ENCODE measurements at regions not wholly inside any gene's neighbourhood (a gene's known extent, or its start where the extent isn't known, plus 50 kb on each side); places are given as distances from the start of the nearest gene placed in this dataset.

GRCh38 chr1:199688133-199688676 lies 339.3 kb upstream of the NR5A2 start:
- TF ChIP-seq POLR2AphosphoS5 (IDR thresholded peaks at IDR 0.05) (no peak), CTCF (IDR thresholded peaks at IDR 0.05) (no peak), POLR2A (IDR thresholded peaks at IDR 0.05) (no peak), EP300 (IDR thresholded peaks at IDR 0.05) (no peak)
- Histone ChIP-seq H3K4me3 (no peak overlapping the region), H3K27ac (no peak overlapping the region), H3K36me3 (no peaks in the 10 kb centered on the region), H3K4me1 (no peaks in the 10 kb centered on the region), H3K9me3 (no peaks in the 10 kb centered on the region), H3K27me3 (no peaks in the 10 kb centered on the region)
- 70 to 72% methylated on average over 3 of the region's 3 CpGs for WGBS, 2 donors
- intact Hi-C loops (cut with DNase I), result loop anchor here (10.0 kb wide), 1 partner anchor 827 kb away; no protein-coding TSS in a partner anchor
- DNase-seq, result no peak

GRCh38 chr1:199688774-199689173 lies 338.7 kb upstream of the NR5A2 start:
- Histone ChIP-seq H3K9me3 (no peaks in the 10 kb centered on the region), H3K27ac (no peak overlapping the region), H3K36me3 (no peaks in the 10 kb centered on the region), H3K27me3 (no peaks in the 10 kb centered on the region), H3K4me1 (no peaks in the 10 kb centered on the region), H3K4me3 (no peak overlapping the region)
- intact Hi-C loops (cut with DNase I), result loop anchor here (10.0 kb wide), 1 partner anchor 826 kb away; no protein-coding TSS in a partner anchor
- no peak for DNase-seq
- TF ChIP-seq EP300 (IDR thresholded peaks at IDR 0.05) (no peak), CTCF (IDR thresholded peaks at IDR 0.05) (no peak), POLR2AphosphoS5 (IDR thresholded peaks at IDR 0.05) (no peak), POLR2A (IDR thresholded peaks at IDR 0.05) (no peak)

- 65 to 86% methylated on average over 1 of the region's 1 CpG for WGBS, 2 donors
- H3K9me3 ChIP-seq, result no peaks in the 10 kb centered on the region
- H3K27me3 ChIP-seq, result no peaks in the 10 kb centered on the region
- no peak overlapping the region for H3K27ac ChIP-seq
- intact Hi-C loops (cut with DNase I), result no loop called here
- H3K4me1 ChIP-seq, result no peaks in the 10 kb centered on the region
- H3K36me3 ChIP-seq, result no peaks in the 10 kb centered on the region
- TF ChIP-seq POLR2AphosphoS5 (IDR thresholded peaks at IDR 0.05) (no peak), EP300 (IDR thresholded peaks at IDR 0.05) (no peak), CTCF (IDR thresholded peaks at IDR 0.05) (no peak), POLR2A (IDR thresholded peaks at IDR 0.05) (no peak)
- DNase-seq, result no peak
- H3K4me3 ChIP-seq, result no peak overlapping the region
Measured at GRCh38 chr1:199690496-199690895, 337.0 kb upstream of the NR5A2 start.

GRCh38 chr1:199691540-199691939 lies 336.0 kb upstream of the NR5A2 start:
- Histone ChIP-seq H3K27me3 (no peaks in the 10 kb centered on the region), H3K36me3 (no peaks in the 10 kb centered on the region), H3K4me1 (no peaks in the 10 kb centered on the region), H3K4me3 (no peak overlapping the region), H3K9me3 (no peaks in the 10 kb centered on the region), H3K27ac (no peak overlapping the region)
- DNase-seq, result no peak
- TF ChIP-seq EP300 (IDR thresholded peaks at IDR 0.05) (no peak), POLR2AphosphoS5 (IDR thresholded peaks at IDR 0.05) (peak in 1 of 4 donors; percentile 13), POLR2A (IDR thresholded peaks at IDR 0.05) (no peak), CTCF (IDR thresholded peaks at IDR 0.05) (no peak)
- intact Hi-C loops (cut with DNase I), result no loop called here
- 57 to 60% methylated on average over 3 of the region's 3 CpGs for WGBS, 2 donors

- no peak for DNase-seq
- no peaks in the 10 kb centered on the region for H3K27me3 ChIP-seq
- intact Hi-C loops (cut with DNase I), result no loop called here
- H3K4me1 ChIP-seq, result no peaks in the 10 kb centered on the region
- TF ChIP-seq EP300 (IDR thresholded peaks at IDR 0.05) (no peak), POLR2AphosphoS5 (IDR thresholded peaks at IDR 0.05) (no peak), CTCF (IDR thresholded peaks at IDR 0.05) (no peak), POLR2A (IDR thresholded peaks at IDR 0.05) (no peak)
- 97 to 98% methylated on average over 2 of the region's 2 CpGs for WGBS, 2 donors
- no peaks in the 10 kb centered on the region for H3K9me3 ChIP-seq
- H3K36me3 ChIP-seq, result no peaks in the 10 kb centered on the region
- no peak overlapping the region for H3K27ac ChIP-seq
- no peak overlapping the region for H3K4me3 ChIP-seq
Measured at GRCh38 chr1:199693724-199694123, 333.8 kb upstream of the NR5A2 start.

Measured in sigmoid colon (tissue), 6 donors.